ENCODE measurements at regions not wholly inside any gene's neighbourhood (a gene's known extent, or its start where the extent isn't known, plus 50 kb on each side); places are given as distances from the start of the nearest gene placed in this dataset.

DNA sequence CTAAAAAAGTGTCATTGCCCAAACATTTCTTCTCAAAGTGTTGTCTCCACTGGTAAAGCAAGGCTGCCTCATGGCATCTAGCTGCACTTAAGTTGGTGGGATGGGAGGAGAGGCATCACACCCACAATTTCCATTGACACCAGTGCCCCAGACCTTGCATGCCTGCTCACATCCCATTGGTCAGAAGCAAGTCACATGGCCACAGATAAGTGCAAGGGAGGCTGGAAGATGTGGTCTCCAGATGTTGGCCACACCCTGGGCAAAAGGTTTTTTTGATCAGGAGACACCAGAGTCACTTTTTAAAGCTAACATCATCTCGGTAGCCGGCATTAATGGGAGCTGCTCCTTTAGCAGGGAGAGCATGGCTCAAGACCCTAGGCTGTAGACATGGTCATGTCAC, 157.1 kb upstream of the CST7 start:
- Histone ChIP-seq H3K9ac (ENCODE audit: low read depth, low read length, poor library complexity) (no peak overlapping the region), H3K14ac (ENCODE audit: low read length) (no peak overlapping the region), H2BK15ac (ENCODE audit: low read length) (no peak overlapping the region), H3K4ac (ENCODE audit: low read length) (no peak overlapping the region), H3K4me1 (ENCODE audit: control insufficient read depth in 2 of 2, insufficient read depth in 1 of 2, low read depth in 1 of 2, low read length in 2 of 2) (peaks cover 0 to 3% of the 10 kb centered on the region in 2 donors), H3K4me3 (ENCODE audit: low read length in 2 of 2) (no peak overlapping the region), H2BK120ac (ENCODE audit: low read depth, low read length) (no peak overlapping the region), H3K79me1 (ENCODE audit: low read depth, low read length) (no peaks in the 10 kb centered on the region), H3K9me3 (replicated peaks in 1 of 2; ENCODE audit: control insufficient read depth in 2 of 2, insufficient read depth in 1 of 2, low read depth in 1 of 2, low read length in 2 of 2) (no peaks in the 10 kb centered on the region), H2BK12ac (ENCODE audit: low read length) (no peak overlapping the region), H3K27ac (replicated peaks; ENCODE audit: low read length) (no peak overlapping the region), H4K91ac (ENCODE audit: low read depth, low read length, poor library complexity) (no peak overlapping the region), H3K4me2 (ENCODE audit: insufficient read depth, low read length, poor library complexity, severe bottlenecking) (no peak overlapping the region), H2BK5ac (ENCODE audit: low read length) (no peak overlapping the region), H2AFZ (ENCODE audit: low read length) (no peak overlapping the region), H3K23ac (ENCODE audit: low read depth, low read length, poor library complexity) (no peak overlapping the region), H3K18ac (ENCODE audit: low read length) (no peak overlapping the region), H4K8ac (ENCODE audit: low read depth, low read length) (no peak overlapping the region), H2AK5ac (ENCODE audit: low read depth, low read length) (no peak overlapping the region), H3K36me3 (replicated peaks in 1 of 2; ENCODE audit: control insufficient read depth in 2 of 2, insufficient read depth in 2 of 2, low read length in 2 of 2) (no peaks in the 10 kb centered on the region), H3K27me3 (ENCODE audit: control insufficient read depth in 3 of 3, insufficient read depth in 3 of 3, low read depth in 1 of 3, low read length in 3 of 3) (no peaks in the 10 kb centered on the region)
- WGBS, 2 donors (ENCODE audit: extremely low coverage in 2 of 2, insufficient read length in 2 of 2, insufficient replicate concordance in 1 of 2) = no CpG with 5 or more reads among the region's 2 CpGs
- DNase-seq (ENCODE audit: low spot score) = no peak

DNA sequence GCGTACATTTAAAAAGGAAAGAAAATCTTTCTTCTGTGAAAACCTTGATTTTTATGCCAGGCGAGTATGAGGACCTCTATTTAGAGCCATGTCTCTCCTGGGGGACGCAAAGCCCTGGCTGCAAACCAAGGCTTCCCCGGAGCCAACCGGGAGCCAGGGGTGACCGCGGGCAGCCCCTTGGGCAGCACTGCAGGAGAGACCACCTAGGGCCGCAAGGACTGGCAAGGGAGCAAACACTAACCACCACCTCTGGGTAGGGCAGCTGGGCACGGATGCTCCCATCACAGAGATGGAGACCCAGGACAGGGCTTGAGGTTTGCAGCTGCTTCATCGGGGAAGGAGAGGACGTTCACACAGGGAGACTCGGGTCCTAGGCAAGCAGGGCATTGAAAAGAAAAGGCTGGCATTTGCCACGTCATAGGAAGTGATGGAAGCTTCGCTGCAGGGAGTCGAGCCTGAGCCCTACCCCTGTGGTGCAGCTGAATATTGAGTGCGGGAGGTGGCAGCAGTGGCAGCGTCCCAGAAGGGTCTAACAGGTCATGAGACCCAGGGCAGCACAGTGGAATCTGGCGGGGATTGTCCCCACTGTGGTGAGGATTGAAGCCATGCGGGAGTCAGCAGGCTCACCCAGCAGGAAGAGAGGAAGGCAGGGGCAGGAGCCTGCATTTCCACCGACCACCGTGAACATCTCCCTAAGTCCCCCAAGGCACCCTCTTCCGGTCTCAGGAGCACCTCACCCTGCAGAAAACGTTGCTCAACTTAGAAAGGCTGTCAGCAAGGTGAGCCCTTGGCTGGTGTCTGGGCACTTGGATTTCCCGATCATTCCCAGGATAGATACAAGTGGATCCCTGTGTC, 156.2 kb upstream of the CST7 start:
- Histone ChIP-seq H2BK120ac (ENCODE audit: low read depth, low read length) (no peak overlapping the region), H3K18ac (ENCODE audit: low read length) (peak overlapping the region; percentile 17), H3K9ac (ENCODE audit: low read depth, low read length, poor library complexity) (no peak overlapping the region), H3K79me1 (ENCODE audit: low read depth, low read length) (no peaks in the 10 kb centered on the region), H4K8ac (ENCODE audit: low read depth, low read length) (no peak overlapping the region), H3K4ac (ENCODE audit: low read length) (no peak overlapping the region), H2BK5ac (ENCODE audit: low read length) (no peak overlapping the region), H2BK12ac (ENCODE audit: low read length) (no peak overlapping the region), H3K27me3 (ENCODE audit: control insufficient read depth in 3 of 3, insufficient read depth in 3 of 3, low read depth in 1 of 3, low read length in 3 of 3) (no peaks in the 10 kb centered on the region), H4K91ac (ENCODE audit: low read depth, low read length, poor library complexity) (no peak overlapping the region), H3K27ac (replicated peaks; ENCODE audit: low read length) (no peak overlapping the region), H3K4me1 (ENCODE audit: control insufficient read depth in 2 of 2, insufficient read depth in 1 of 2, low read depth in 1 of 2, low read length in 2 of 2) (peaks cover 0 to 3% of the 10 kb centered on the region in 2 donors), H3K14ac (ENCODE audit: low read length) (peak overlapping the region; percentile 13), H2BK15ac (ENCODE audit: low read length) (no peak overlapping the region), H3K4me2 (ENCODE audit: insufficient read depth, low read length, poor library complexity, severe bottlenecking) (no peak overlapping the region), H2AK5ac (ENCODE audit: low read depth, low read length) (no peak overlapping the region), H3K23ac (ENCODE audit: low read depth, low read length, poor library complexity) (no peak overlapping the region), H3K4me3 (ENCODE audit: low read length in 2 of 2) (no peak overlapping the region), H2AFZ (ENCODE audit: low read length) (no peak overlapping the region), H3K9me3 (replicated peaks in 1 of 2; ENCODE audit: control insufficient read depth in 2 of 2, insufficient read depth in 1 of 2, low read depth in 1 of 2, low read length in 2 of 2) (no peaks in the 10 kb centered on the region), H3K36me3 (replicated peaks in 1 of 2; ENCODE audit: control insufficient read depth in 2 of 2, insufficient read depth in 2 of 2, low read length in 2 of 2) (no peaks in the 10 kb centered on the region)
- WGBS, 2 donors (ENCODE audit: extremely low coverage in 2 of 2, insufficient read length in 2 of 2, insufficient replicate concordance in 1 of 2) = no CpG with 5 or more reads among the region's 24 CpGs
- DNase-seq (ENCODE audit: low spot score) = no peak

DNA sequence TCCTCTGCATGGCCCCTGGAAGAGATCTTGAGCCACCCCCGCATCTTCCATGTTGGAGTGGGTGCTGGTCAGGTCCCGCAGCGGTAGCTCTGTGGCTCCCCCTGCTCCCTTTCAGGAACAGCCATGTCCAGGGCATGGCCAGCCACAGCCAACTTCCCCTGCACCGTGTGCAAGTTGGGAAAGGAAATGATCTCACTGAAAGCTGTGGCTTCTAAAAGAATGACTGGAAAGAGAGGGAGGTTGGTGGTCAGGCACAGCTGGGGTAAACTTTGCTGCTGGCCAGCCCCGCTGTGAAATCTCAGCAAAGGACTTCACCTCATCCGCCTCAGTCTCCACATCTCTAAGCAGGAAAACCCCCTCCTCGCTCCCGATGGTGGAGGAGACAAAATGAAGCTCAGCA, 153.6 kb upstream of the CST7 start:
- no peak overlapping the region for H4K8ac ChIP-seq (ENCODE audit: low read depth, low read length)
- no peak overlapping the region for H2BK120ac ChIP-seq (ENCODE audit: low read depth, low read length)
- no peak overlapping the region for H3K23ac ChIP-seq (ENCODE audit: low read depth, low read length, poor library complexity)
- H2BK5ac ChIP-seq (ENCODE audit: low read length) = no peak overlapping the region
- H2AK5ac ChIP-seq (ENCODE audit: low read depth, low read length) = no peak overlapping the region
- H3K79me1 ChIP-seq (ENCODE audit: low read depth, low read length) = no peaks in the 10 kb centered on the region
- no peaks in the 10 kb centered on the region for H3K9me3 ChIP-seq (replicated peaks in 1 of 2; ENCODE audit: control insufficient read depth in 2 of 2, insufficient read depth in 1 of 2, low read depth in 1 of 2, low read length in 2 of 2)
- no peaks in the 10 kb centered on the region for H3K36me3 ChIP-seq (replicated peaks in 1 of 2; ENCODE audit: control insufficient read depth in 2 of 2, insufficient read depth in 2 of 2, low read length in 2 of 2)
- no peak overlapping the region for H2BK15ac ChIP-seq (ENCODE audit: low read length)
- H3K4me1 ChIP-seq (ENCODE audit: control insufficient read depth in 2 of 2, insufficient read depth in 1 of 2, low read depth in 1 of 2, low read length in 2 of 2) = no peaks in the 10 kb centered on the region
- H3K27me3 ChIP-seq (ENCODE audit: control insufficient read depth in 3 of 3, insufficient read depth in 3 of 3, low read depth in 1 of 3, low read length in 3 of 3) = no peaks in the 10 kb centered on the region
- H2BK12ac ChIP-seq (ENCODE audit: low read length) = no peak overlapping the region
- no peak for DNase-seq (ENCODE audit: low spot score)
- no peak overlapping the region for H3K4me3 ChIP-seq (ENCODE audit: low read length in 2 of 2)
- no peak overlapping the region for H3K14ac ChIP-seq (ENCODE audit: low read length)
- no peak overlapping the region for H3K4me2 ChIP-seq (ENCODE audit: insufficient read depth, low read length, poor library complexity, severe bottlenecking)
- no peak overlapping the region for H3K18ac ChIP-seq (ENCODE audit: low read length)
- no peak overlapping the region for H3K9ac ChIP-seq (ENCODE audit: low read depth, low read length, poor library complexity)
- WGBS, 2 donors (ENCODE audit: extremely low coverage in 2 of 2, insufficient read length in 2 of 2, insufficient replicate concordance in 1 of 2) = no CpG with 5 or more reads among the region's 8 CpGs
- H4K91ac ChIP-seq (ENCODE audit: low read depth, low read length, poor library complexity) = no peak overlapping the region
- H3K27ac ChIP-seq (replicated peaks; ENCODE audit: low read length) = no peak overlapping the region
- no peak overlapping the region for H3K4ac ChIP-seq (ENCODE audit: low read length)
- no peak overlapping the region for H2AFZ ChIP-seq (ENCODE audit: low read length)

DNA sequence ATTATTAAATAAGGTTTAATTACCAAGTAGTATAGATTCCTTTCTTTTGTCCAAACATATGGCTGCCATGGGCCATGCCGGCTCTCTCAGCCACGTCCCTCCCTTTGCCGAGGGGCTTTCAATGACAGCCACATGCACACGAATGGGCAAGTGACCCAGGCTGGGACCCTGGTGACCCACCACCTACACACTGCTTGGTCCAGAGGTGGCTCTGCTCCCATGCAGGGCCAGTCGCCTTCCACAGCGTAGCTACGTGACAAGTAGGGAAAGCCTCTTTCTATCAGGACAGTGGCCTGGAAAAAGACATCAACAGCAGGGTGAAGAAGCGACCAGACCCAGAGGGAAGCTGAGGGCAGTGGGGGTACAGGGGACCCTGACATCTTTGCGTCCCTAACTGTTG, 152.8 kb upstream of the CST7 start:
- H3K4ac ChIP-seq (ENCODE audit: low read length) = no peak overlapping the region
- no peak overlapping the region for H3K9ac ChIP-seq (ENCODE audit: low read depth, low read length, poor library complexity)
- H3K18ac ChIP-seq (ENCODE audit: low read length) = no peak overlapping the region
- H2AFZ ChIP-seq (ENCODE audit: low read length) = no peak overlapping the region
- H3K27ac ChIP-seq (replicated peaks; ENCODE audit: low read length) = no peak overlapping the region
- H3K27me3 ChIP-seq (ENCODE audit: control insufficient read depth in 3 of 3, insufficient read depth in 3 of 3, low read depth in 1 of 3, low read length in 3 of 3) = no peaks in the 10 kb centered on the region
- no peak overlapping the region for H2BK120ac ChIP-seq (ENCODE audit: low read depth, low read length)
- H2BK15ac ChIP-seq (ENCODE audit: low read length) = no peak overlapping the region
- H3K9me3 ChIP-seq (replicated peaks in 1 of 2; ENCODE audit: control insufficient read depth in 2 of 2, insufficient read depth in 1 of 2, low read depth in 1 of 2, low read length in 2 of 2) = no peaks in the 10 kb centered on the region
- no peak overlapping the region for H2AK5ac ChIP-seq (ENCODE audit: low read depth, low read length)
- H3K4me1 ChIP-seq (ENCODE audit: control insufficient read depth in 2 of 2, insufficient read depth in 1 of 2, low read depth in 1 of 2, low read length in 2 of 2) = no peaks in the 10 kb centered on the region
- no CpG with 5 or more reads among the region's 9 CpGs for WGBS, 2 donors (ENCODE audit: extremely low coverage in 2 of 2, insufficient read length in 2 of 2, insufficient replicate concordance in 1 of 2)
- no peak for DNase-seq (ENCODE audit: low spot score)
- H3K23ac ChIP-seq (ENCODE audit: low read depth, low read length, poor library complexity) = no peak overlapping the region
- no peak overlapping the region for H4K8ac ChIP-seq (ENCODE audit: low read depth, low read length)
- H4K91ac ChIP-seq (ENCODE audit: low read depth, low read length, poor library complexity) = no peak overlapping the region
- H3K4me2 ChIP-seq (ENCODE audit: insufficient read depth, low read length, poor library complexity, severe bottlenecking) = no peak overlapping the region
- no peaks in the 10 kb centered on the region for H3K36me3 ChIP-seq (replicated peaks in 1 of 2; ENCODE audit: control insufficient read depth in 2 of 2, insufficient read depth in 2 of 2, low read length in 2 of 2)
- H3K14ac ChIP-seq (ENCODE audit: low read length) = no peak overlapping the region
- H3K4me3 ChIP-seq (ENCODE audit: low read length in 2 of 2) = no peak overlapping the region
- no peak overlapping the region for H2BK12ac ChIP-seq (ENCODE audit: low read length)
- no peaks in the 10 kb centered on the region for H3K79me1 ChIP-seq (ENCODE audit: low read depth, low read length)
- H2BK5ac ChIP-seq (ENCODE audit: low read length) = no peak overlapping the region
